CD4-positive, alpha-beta T cell treated with Interleukin-21 for 1 hour (primary cell): ENCODE measurements at regions not wholly inside any gene's neighbourhood (a gene's known extent, or its start where the extent isn't known, plus 50 kb on each side); places are given as distances from the start of the nearest gene placed in this dataset.

ENCODE experiments used
- DNase-seq: peaks from one replicate; pipeline ENCODE4 v3.0.0-alpha.2; 2020

DNA sequence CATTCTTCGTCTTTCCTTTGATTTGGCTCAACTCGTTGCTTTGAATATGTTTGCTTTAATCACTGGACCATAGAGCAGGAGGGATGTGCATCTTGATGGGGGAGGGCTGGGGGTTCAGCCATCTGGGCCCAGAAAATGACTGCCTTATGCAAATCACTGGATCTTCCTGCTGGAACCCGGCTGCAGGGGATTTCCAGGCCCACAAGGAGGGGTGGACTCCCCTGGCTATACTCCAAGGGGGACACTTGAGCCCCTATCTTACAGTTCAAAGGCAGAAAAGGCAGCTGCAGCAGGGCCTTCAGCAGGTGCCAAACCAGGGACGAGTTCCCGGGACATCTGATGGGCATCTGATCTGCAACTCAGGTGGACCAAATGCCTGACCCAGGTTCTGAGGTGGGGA lies 122.5 kb downstream of the DICER1 start:
- DNase-seq: no peak

DNA sequence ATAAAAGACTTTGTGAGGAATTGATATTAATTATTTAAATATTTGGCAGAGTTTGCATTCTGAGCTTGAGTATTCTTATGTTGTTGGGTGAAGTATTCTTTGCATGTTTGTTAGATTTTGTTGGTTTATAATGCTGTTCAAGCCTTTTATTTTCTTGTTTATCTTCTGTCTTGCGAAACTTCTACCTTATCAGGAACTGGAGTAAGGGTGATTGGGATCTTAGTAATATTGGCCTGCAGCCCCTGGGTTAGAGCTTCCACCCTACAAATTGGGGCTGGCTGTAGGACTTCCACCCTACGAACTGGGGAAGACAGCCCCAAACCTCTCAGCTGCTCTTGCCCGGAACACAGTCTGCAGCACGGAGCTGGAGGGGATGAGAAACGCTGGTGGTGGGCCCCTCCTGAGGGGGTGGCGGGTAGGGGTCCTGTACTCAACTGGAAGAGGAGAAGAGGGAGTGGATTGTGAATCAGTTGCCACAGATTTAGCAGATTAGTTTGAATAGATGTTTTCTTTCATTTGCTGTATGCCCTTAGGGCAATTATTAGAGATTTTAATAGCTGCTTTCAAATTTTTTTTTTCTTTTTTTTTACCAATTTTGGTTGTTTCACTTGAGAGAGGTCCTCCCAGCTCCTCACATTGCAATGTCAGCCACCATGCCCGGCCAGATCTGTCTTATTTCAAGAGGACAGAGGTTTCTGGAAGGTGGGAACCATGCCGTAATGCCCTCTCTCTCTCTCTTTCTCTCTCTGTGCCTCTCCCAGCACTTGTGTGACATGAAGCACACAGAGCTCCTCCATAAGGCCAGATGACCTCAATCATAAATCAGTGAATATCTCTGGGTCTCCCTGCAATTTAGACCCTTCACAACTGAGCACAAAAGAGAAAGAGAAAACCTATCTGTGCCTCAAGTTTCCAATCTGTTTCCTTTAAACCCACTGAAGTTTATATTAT lies 123.4 kb downstream of the DICER1 start:
- DNase-seq: no peak

DNA sequence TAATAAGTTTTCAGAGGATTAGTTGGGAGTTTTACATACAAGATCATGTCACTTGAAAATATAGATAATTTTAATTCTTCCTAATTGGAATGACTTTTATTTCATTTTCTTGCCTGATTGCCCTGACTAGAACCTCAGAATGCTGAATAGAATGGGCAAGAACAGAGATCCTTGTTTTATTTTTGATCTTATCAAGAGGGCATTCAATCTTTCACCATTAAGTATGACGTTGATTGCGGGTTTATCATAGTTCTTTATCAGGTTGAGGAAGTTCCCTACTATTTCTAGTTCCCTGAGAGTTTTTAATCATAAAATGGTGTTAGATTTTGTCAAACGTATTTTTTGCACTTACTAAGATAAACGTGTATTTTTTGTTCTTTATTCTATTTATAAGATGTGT lies 124.3 kb downstream of the DICER1 start:
- DNase-seq: no peak

DNA sequence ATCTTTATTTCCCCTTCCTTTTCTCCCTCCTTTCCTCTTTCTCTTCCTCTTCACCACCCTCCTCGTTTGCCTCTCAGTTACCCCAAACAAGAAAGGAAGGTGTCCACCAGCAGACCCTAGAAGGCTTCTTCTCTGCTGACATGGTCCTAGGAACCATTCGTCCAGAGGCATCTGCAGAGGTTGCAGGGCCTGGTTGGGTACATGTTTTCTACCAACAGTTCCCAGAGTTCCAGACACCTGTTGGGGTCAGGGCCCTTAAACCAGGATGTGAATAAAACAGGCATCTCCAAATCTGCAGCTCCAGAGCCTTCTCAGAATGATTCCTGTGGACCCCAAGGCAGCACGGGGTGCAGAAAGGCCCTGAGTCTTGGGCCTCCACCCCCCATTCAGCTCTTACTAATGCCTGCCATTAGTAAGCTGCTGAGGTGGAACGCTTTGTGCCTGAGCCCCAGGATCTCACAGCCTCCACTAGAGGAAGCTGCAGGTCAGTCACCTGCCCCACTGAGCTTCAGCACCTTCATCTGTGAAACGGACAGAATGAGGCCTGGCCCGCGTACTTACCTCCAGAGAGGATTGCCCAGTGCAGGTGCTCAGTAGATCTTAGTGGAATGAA lies 130.4 kb downstream of the DICER1 start:
- DNase-seq: no peak

DNA sequence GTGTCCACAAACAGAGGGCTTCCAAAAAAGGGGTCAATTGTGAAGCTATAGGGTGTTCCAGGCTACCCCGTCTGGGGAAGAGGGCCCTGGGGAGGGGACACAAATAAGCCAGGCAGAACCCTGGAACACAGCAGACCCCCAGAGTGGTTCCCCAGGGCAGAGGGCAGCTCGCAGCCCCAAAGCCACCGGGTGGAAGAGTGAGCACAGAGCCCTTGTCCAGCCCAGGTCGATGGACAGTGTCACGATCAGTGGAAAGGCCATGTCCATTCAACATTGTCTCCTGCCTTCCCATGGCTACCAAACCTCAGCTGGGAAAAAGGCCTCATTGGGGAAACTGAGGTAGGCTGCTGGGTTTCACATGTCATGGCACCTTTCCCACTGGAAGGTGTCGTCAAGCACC lies 131.4 kb downstream of the DICER1 start:
- no peak for DNase-seq

DNA sequence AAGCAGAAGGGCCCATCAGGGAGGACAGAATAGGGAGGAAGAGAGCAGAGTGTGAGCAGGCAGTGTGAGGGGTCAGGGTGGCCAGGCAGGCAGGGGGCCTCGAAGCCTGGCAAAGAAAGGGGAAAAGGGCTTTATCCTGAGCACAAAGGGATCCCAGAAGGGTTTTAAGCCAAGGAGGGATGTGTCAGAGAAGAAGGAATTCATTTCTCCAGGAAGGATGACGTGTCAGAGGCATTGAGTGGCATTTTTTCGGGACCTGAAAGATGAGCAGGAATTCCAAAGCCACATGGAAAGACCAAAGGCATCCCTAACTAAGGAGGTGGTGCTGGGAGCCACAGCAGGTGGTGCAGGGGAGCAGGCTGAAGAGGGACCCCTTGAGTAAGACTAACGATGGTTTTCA lies 132.1 kb downstream of the DICER1 start:
- no peak for DNase-seq

DNA sequence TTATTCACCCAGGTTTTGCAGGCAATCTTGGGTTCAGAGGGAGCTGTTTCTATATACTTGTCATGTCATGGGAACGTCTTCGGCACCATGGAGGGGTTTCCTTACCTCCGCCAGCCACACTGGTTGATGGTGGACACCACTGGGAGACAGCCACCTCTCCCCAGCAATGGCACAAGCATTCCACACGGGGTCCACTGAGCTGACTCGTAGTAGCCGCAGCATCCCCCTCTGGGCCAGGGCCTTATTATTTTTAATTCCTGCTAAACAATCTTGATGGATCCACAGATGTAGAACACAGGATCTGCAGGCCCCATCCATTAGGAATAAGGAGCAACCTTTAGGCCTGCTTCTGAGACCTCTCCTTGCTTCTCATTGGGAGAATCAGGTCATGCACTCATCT lies 132.9 kb downstream of the DICER1 start:
- DNase-seq: no peak

DNA sequence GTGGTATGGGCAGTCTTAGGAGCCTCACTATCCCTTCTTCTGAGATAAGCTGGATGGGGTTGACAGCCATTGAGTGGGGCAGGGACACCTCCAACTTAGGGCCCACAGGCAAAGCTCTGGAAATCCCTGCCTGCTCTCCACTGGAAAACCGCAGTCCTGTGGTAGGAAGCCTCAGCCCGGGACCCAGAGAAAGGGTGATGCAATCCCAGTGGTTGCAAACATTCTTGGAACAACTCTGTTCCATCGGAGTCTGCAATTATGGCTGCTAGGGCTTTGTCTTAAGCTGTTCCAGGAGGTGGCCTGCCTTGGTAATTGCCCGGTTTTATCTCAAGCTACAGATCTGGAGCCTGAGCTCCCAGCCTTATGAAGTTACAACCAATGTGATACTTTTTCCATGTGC lies 133.4 kb downstream of the DICER1 start:
- no peak for DNase-seq

DNA sequence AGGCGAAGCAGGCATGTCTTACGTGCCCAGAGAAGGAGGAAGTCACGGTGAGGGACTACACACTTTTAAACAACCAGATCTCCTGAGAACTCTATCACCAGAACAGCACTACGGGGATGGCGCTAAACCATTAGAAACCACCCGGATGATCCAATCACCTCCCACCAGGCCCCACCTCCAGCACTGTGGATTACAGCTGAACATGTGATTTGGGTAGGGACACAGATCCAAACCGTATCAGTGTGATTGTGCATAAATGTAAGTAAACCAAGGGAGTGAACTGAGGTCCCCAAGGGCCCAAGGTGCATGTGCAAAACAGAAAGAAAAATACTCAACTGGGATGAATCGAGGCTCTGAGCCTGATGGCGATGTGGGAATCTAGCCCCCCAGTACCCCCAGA lies 134.2 kb downstream of the DICER1 start:
- no peak for DNase-seq

DNA sequence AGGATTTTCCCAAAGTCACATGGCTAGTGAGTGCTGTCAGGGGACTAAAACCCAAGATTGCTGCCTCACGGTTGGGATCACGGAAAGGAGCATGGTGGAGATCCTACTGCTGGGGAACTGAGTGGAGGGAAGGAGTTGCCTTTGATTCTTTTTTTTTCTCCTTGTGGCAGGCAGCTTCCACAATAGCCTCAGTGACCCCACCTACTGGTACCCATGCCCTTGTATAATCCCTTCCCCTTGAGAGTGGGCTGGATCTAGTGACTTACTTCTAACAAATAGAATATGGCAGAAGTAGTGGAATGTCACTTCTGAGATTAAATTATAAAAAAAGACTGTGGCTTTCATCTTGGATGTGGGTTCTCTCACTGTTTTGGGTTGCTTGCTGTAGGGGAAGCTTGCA lies 135.7 kb downstream of the DICER1 start:
- DNase-seq: no peak

DNA sequence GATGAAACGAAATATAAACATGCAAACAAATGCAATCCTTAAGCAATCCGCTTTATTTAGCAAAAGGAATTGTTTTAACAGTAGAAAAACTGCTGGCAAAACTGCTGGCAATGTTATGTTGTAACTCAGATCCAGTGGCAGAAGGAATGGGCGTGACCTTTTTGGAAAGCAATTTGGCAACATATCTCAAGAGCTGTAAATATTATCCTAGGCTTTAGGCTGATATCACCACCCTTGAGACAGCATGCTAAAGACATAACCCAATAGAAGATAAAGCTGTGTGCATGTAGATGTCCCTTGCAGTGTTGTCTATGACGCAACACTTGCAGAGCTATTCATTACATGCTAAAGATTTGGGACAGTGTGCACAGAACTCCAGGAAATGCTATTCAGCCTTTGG lies 138.5 kb downstream of the DICER1 start:
- no peak for DNase-seq

DNA sequence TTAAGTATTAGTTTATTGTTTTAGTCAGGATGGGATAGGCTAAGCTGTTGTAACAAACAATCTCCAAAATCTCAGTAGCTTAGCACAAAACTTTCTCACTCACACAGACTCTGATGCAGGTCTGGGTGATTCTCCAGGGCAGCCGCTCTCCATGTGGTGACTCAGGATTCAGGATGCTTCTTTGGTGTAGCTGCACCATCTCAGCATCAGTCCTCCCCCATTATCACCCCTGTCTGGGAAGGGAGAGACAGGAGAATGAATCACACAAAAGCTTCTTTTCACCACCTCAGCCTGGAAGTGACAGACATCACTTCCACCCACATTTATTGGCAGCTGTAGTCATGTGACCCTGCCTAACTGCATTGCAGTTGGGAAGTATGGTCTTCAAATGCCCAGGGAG lies 142.3 kb downstream of the DICER1 start:
- no peak for DNase-seq

DNA sequence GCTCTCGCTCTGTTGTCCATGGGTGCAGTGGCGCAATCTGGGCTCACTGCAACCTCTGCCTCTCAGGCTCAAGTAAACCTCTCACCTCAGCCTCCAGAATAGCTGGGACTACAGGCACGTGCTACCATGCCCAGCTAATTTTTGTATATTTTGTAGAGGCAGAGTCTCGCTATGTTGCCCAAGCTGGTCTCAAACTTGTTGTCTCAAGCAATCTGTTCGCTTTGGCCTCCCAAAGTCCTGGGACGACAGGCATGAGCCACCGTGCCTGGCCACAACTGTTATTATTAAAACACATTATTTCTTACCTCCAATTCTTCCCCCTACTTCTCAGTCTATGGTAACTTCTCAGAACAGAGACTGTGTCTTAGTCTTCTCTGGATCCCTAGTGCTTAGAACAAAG lies 143.3 kb downstream of the DICER1 start:
- DNase-seq: no peak

DNA sequence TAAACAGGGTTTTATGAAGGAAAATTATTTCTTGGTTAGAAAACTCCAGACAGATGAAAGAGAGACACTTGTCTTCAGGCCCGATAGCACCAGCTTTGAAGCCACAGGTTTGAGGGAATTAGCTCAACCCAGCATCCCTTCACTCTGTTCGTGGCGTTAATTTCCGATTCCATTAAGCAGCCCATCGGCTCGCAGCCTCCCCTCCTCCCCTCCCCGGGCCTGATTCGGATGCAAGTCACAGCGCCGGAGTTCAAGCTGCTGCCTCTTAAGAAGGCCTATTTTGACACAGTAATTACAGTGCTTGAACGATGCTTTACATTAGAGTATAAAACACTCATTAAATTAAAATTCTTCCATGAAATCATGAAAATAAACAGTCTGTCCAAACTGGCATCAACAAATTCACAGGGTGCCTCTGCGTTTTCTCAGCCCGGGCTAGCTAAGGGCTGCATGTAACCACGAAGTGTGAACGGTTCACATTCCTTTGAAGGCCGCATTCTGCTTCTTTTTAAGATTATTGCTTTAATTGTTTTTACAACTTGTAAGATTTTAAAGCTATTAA lies 145.8 kb downstream of the DICER1 start:
- no peak for DNase-seq

DNA sequence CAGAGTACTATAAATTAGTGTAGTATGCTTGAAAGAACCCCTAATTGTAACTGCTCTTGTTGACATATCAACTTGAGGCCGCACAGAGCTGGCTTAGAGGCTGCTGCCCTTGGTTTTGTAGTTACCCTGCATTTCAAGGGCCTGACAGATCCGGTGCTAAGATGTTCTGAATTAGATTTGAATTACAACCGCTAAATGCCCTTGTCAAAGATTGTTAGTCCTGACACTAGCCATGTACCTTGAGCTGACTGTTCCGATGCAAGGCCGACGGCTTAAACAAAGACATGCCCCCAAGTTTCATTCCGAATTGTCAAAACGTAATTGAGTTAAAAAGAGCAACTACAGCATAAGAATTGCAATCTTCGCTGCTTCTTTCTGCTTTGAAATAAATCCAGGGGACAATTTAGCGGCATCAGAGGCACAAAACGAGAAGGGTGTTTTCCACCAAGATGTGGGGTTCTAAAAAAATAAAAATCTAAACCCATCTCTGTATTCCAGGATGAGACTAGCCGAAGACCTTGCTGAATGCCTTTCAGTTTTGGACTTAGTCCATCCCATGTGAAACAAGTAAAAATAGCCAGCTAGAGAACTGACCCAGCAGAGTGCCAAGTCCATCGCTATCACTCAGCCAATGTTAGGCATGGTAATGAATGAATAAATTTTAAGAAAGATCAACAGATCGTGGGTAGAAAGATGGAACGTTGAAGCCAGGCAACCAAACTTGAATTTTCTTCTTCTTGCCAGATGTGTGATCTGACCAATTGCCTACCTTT lies 148.7 kb downstream of the DICER1 start:
- no peak for DNase-seq

DNA sequence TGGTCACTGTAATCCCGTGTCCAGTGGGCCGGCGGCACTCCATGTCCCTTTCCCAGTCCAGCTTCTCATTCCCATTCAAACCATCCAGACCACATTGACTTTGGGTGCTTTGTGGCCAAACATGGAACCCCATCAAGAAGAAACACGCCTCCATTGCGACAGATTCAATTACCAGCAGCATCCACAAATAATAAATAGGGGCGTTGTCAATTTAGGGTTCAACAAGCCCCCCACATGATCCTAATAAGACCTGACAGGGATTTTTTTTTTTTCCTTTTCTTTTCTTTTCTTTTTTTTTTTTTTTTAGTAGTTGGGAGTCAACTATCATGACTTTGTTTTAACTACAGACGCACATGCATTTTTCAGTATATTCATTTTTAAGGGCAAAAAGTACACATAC lies 149.4 kb downstream of the DICER1 start:
- no peak for DNase-seq

DNA sequence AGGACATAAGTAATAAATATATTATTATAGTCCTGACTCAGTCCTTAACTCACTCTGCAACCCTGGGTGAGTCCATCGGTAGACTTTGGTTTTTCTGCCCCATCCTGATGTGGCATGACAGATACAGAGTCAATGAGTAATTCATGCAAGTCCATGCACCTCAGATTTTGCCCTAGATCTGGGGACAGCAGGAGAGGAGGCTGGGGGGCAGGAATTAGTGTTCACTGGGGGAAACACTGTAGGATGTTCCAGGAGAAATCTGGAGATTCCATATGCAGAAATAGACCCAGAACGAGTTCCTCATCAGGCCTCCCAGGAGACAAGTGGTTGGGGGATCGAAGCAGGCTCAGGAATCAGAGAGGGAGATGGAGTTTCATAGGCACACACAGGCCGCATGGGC lies 150.8 kb downstream of the DICER1 start:
- no peak for DNase-seq

DNA sequence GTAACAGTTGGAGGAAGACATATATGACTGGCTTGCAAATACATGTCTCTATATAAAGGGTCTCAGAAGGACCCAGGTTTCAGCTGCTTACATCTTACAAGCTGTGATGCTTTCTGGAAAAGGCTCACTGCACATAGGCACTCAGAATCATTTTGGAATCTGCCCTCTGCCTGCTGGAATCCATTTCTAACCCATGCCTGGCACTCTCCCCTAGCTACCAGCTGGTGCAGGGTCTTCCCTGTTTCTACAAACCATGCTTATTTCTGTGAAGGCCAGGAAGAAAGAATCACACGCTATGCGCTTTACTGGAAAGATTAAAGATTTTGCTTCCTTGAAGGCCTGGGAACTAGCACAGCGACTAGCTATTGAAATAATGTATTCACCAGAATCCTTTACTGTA lies 151.3 kb downstream of the DICER1 start:
- DNase-seq: no peak

DNA sequence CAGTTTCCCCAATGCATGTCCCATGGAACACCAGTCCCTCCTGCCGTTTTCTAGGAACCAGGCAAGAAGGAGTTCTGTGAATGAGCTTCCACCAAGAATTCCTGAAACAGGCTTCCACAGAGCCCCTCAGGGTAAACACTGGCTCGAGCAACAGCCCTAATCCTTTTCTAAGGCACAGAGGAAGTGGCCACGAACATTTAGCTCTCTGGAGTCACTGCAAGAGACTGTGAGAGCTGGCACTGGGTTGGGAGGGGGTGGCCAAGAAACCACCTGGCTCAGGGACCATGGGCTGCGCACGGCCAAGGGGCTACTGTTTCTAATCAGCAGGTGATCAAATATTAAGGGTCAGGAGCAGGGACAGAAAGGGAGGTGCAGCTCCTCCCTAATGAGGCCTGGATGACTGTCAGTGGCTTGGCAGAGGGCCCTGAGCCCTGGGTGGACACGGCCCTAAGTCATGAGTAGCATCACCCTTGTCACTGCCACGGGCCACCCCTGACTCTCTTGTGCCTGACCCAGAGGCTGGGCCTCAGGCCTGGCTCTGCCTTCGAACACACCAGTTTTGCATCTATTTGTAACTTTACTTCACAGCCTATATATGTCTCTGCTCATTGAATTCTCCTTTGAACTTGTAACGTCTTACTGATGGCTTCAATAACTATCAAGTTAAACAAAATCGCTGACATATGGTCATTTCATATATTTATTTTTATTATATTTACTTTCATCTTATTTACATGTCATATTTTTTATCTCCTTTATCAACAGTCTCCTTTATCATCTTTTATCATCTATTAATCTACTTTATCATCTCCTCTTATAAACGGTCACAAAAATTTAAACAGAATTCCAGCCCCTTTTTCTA lies 154.0 kb downstream of the DICER1 start:
- DNase-seq: no peak

DNA sequence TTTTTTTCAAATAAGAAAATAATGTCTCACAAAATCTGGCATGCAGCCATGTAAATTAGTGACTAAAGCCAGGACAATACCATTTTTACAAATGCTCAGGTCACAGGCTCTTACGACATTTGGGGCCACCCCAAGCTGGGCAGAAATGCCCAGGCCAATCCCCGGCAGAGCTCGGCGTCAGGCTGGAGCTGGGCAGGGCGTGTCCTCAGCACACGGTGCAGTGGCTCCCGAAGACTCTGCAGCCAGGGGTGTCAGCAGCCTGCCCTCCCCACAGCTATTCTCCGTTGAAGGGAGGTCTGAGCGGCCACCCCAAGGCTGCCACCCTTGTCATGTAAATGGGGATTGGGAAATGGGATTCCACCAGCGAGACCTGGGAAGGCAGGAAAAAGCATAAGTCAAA lies 158.6 kb downstream of the DICER1 start:
- no peak for DNase-seq

DNA sequence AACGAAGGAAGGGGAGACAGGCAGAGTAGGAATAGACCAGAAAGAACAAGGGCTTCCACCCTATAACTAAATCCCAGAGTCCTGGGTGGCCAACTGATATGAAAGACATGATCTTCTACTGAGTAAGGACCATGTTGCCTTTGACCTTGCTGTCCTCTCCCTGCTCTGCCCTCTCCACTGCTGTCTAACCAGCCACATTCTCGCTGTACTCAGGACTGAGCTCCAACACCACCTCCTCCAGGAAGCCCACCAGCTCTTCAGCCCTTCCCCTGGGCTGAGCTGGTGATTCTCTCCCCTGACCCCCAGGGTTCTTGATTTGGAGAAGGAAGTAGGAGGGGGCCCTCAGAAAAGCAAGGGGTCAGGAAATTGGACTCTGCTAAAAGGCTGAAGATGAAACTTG lies 159.2 kb downstream of the DICER1 start:
- DNase-seq: no peak

DNA sequence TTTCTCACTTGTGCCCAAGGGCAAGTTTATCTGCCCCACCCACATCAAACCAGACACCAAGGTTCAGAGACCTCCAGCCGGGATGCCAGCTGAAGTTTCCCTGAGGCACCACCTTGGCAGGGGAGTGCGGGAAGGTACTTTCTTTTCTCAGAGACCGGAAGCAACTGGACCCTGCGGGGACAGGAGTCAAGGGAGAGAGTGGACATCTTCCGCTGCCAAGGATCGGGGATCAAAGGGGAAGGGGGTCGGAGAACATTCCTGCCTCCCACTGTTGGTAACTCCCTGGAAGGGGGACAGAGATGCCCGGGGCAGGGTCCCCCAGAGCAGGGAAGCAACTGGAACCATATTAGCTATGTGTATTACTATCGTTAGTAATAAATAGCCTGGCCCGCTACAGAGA lies 161.8 kb downstream of the DICER1 start:
- no peak for DNase-seq

DNA sequence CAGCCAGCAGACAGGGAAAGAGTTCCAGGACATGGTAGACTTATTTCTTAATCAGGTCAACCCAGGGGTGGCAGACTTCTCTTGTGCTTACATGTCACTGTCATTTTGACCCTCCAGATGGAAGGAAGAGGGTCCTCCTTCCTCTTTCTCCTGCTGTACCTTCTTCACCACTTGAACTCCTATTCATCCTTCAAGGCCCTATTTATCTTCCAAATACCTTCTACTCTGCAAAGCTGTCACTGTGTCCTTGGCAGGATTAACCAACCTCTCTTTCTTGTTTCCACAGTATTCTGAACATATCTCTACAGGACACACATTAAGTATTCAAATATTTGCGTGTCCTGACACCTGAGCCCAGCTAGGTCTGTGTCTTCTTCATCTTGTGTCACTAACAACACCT lies 163.1 kb downstream of the DICER1 start:
- DNase-seq: no peak
